ENCODE measurements at regions not wholly inside any gene's neighbourhood (a gene's known extent, or its start where the extent isn't known, plus 50 kb on each side); places are given as distances from the start of the nearest gene placed in this dataset.

DNA sequence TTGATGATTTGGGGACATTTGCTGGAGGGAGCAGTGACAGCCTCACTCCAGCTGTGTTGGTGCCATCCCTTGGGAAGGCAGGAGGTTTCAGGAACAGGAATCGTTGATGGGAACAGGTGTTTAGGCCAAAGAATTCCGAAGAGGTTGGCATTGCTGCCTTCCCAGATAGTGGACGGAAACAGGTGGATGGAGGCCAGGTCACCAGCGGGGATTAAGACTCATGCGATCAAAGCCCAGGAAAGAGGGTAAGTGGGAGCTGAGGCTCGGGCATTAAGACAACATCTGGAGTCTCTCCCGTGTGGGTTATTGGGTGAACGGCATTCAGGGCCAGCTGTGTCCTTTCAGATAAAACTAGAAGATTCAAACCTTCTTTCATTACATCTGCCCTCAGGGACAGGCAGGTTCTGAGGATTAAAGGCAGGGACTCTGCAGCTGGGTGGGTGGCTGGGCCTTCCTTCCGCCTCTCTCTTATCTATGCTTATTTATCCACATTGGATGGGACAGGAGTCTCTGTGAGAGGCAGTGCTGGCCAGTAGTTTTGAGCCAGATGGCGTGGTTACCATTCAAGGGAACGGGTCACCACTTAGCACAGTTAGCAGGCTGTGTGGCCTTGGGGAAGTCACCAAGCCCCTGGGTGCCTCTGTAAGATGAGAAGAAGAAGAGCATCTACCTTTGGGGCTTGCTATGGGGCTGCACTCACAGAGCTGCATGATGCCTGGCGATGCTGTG is 67.6 kb downstream of the INSIG1 start:
- H3K4me3 ChIP-seq (ENCODE audit: low read depth, low read length): no peak overlapping the region
- TF ChIP-seq, protein P1, sequence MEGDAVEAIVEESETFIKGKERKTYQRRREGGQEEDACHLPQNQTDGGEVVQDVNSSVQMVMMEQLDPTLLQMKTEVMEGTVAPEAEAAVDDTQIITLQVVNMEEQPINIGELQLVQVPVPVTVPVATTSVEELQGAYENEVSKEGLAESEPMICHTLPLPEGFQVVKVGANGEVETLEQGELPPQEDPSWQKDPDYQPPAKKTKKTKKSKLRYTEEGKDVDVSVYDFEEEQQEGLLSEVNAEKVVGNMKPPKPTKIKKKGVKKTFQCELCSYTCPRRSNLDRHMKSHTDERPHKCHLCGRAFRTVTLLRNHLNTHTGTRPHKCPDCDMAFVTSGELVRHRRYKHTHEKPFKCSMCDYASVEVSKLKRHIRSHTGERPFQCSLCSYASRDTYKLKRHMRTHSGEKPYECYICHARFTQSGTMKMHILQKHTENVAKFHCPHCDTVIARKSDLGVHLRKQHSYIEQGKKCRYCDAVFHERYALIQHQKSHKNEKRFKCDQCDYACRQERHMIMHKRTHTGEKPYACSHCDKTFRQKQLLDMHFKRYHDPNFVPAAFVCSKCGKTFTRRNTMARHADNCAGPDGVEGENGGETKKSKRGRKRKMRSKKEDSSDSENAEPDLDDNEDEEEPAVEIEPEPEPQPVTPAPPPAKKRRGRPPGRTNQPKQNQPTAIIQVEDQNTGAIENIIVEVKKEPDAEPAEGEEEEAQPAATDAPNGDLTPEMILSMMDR (IDR thresholded peaks at IDR 0.05; ENCODE audit: borderline replicate concordance, insufficient read depth, low read depth, low read length): no peak

DNA sequence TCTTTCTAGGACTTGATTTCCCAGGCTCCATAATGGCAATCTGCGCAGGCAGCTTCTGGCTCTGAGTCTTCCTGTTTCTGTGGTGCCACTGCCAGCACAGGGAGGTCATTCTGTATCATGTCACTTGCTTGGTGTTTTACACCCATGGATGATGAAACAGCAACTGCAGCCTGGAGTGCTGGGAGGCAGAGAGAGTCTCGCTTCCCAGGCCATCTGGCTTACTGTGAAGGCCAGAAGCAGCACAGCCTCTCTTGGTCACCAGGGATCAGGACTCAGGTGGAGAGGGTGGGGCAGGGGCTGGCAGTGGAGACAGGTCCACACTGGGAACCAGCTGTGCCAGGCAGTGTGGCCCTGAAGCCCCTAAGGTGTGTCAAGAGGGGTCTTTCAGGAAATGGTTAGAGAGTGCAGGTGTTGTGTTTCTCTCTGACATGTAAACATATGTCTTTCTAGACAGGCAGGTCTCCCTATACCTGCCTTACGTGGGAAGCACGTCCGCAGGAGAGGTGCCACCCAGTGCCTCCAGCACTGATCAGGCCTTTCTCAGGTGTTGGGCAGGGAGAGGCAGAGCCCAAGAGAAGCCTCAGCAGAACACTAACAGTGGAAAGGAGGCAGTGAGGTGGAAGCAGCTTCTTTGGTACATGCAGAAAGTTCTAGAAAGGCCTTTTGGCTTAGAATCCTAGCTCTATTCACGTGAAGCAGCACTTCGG is 71.4 kb downstream of the INSIG1 start:
- TF ChIP-seq, protein P1 (IDR thresholded peaks at IDR 0.05; ENCODE audit: borderline replicate concordance, insufficient read depth, low read depth, low read length): no peak
- H3K4me3 ChIP-seq (ENCODE audit: low read depth, low read length): no peak overlapping the region

GRCh38 chr7:155369766-155370165 is 72.1 kb downstream of the INSIG1 start:
- no peak overlapping the region for H3K4me3 ChIP-seq (ENCODE audit: low read depth, low read length)
- TF ChIP-seq, protein P1 (IDR thresholded peaks at IDR 0.05; ENCODE audit: borderline replicate concordance, insufficient read depth, low read depth, low read length): no peak

- TF ChIP-seq, protein P1 (IDR thresholded peaks at IDR 0.05; ENCODE audit: borderline replicate concordance, insufficient read depth, low read depth, low read length): no peak
Observed at GRCh38 chr7:155371331-155371883, 73.7 kb downstream of the INSIG1 start.

DNA sequence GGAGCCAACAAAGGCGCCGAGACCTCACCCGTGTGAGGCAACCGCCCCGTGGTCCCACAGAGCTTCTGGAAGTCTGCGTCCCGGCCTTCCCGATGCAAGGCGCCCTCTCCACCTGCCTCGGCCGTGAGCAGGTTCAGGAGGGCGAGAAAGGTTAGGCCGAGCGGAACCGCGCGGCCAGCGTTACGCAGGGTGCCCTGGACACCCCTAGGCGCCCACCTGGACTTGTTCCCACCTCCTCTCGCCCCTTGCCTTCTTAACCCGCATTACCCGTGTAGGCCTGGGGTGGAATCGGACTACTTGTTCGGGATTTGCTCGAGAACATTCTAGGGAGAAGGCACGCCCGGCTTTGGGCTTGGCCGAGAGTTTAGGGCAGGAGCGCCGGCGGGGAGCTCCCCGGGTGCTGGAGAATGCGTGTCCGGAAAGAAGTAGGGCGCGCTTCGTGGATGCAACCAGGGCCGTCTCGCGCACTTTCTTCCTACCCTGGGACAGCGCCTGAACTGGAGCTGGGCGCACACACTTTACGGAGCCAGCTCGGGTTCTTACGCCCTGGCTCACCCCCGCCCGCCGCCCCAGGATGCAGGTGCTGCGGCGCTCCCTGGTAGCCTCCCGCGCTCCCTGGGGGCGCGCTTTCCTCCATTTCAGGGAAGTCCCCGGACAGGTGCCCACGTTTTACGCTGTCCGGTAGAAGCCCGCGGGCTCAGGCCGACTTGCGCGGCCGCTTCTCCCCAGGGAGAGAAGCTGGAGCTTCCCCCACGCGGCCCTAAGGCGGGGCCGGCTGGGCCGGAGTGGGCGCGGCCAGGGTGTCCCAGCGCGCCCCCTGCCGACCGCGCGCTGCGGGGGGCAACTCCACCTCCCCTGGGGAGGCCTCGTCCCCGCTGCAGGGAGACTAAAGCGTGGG is 74.5 kb downstream of the INSIG1 start:
- TF ChIP-seq, protein P1 (IDR thresholded peaks at IDR 0.05; ENCODE audit: borderline replicate concordance, insufficient read depth, low read depth, low read length): peak; percentile 59
- no peak overlapping the region for H3K4me3 ChIP-seq (ENCODE audit: low read depth, low read length)

More at GRCh38 chr7:155371331-155371883, 73.7 kb downstream of the INSIG1 start:
- no peak overlapping the region for H3K4me3 ChIP-seq (ENCODE audit: low read depth, low read length)

DNA sequence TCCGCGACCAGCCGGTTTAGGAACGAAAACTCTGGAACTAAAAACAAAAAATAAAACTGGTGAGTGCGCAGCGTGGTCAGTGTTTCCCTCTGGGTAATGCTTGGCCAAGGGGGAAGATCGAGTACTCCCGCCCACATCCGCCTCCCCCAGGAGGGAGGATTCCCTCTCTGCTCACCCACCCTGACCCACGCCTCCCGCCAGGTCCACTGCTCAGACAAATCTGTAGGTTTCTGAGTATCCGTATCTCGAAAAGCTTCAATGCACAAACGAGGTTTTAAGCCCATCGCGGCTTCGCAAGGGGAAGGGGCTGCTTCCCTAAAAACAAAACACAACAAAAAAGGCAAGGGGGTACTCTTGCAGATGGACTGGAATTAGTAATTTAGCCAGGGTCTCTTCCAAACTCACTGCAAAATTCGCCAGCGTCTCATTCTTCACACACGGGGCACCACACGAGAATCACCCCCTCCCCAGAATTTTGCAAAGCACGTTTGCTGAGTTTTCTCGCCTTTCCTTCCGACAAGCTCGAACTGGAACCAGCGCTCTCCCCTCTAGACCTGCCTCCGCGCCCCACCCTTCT is 75.2 kb downstream of the INSIG1 start:
- no peak overlapping the region for H3K4me3 ChIP-seq (ENCODE audit: low read depth, low read length)
- TF ChIP-seq, protein P1 (IDR thresholded peaks at IDR 0.05; ENCODE audit: borderline replicate concordance, insufficient read depth, low read depth, low read length): no peak

All from GM12875 (cell line).